H9 (cell line): ENCODE measurements at regions not wholly inside any gene's neighbourhood (a gene's known extent, or its start where the extent isn't known, plus 50 kb on each side); places are given as distances from the start of the nearest gene placed in this dataset.

Source experiments
- DNase-seq: peaks from one replicate; pipeline ENCODE4 v3.0.0-alpha.2; 2017
- H2AFZ ChIP-seq: one replicate; pipeline ENCODE4 v1.6.1; 2013; ENCODE audit warnings: mild to moderate bottlenecking, low read length, control low read depth, moderate library complexity
- H2AK5ac ChIP-seq: 2 replicates; pipeline ENCODE4 v1.6.1; 2013; ENCODE audit warnings: low read length, control low read depth, mixed read lengths; ENCODE audit not compliant: insufficient read length
- H2BK120ac ChIP-seq: one replicate; pipeline ENCODE4 v1.6.1; 2013; ENCODE audit warnings: low read depth, mild to moderate bottlenecking, low read length, control low read depth, inconsistent platforms; ENCODE audit not compliant: poor library complexity, severe bottlenecking
- H2BK12ac ChIP-seq: 2 replicates; pipeline ENCODE4 v1.6.1; 2013; ENCODE audit warnings: low read length, control low read depth, mixed read lengths, low read depth; ENCODE audit not compliant: insufficient read length
- H2BK15ac ChIP-seq: 2 replicates; pipeline ENCODE4 v1.6.1; 2013; ENCODE audit warnings: low read depth, low read length, control low read depth
- H2BK20ac ChIP-seq: one replicate; pipeline ENCODE4 v1.6.1; 2013; ENCODE audit warnings: low read depth, mild to moderate bottlenecking, low read length, control low read depth, inconsistent platforms; ENCODE audit not compliant: poor library complexity, severe bottlenecking
- H2BK5ac ChIP-seq: 2 replicates; pipeline ENCODE4 v1.6.1; 2013; ENCODE audit warnings: low read length, control low read depth, mixed read lengths; ENCODE audit not compliant: insufficient read length
- H3K14ac ChIP-seq: 2 replicates; pipeline ENCODE4 v1.6.1; 2013; ENCODE audit warnings: low read length, control low read depth; ENCODE audit not compliant: insufficient read depth
- H3K18ac ChIP-seq: 2 replicates; pipeline ENCODE4 v1.6.1; 2013; ENCODE audit warnings: low read depth, mild to moderate bottlenecking, mixed read lengths, low read length, control low read depth; ENCODE audit not compliant: insufficient read length
- H3K23ac ChIP-seq: 2 replicates; pipeline ENCODE4 v1.6.1; 2013; ENCODE audit warnings: low read length, control low read depth, mixed read lengths, low read depth; ENCODE audit not compliant: insufficient read length
- H3K23me2 ChIP-seq: 2 replicates; pipeline ENCODE4 v1.6.1; 2013; ENCODE audit warnings: low read depth, mild to moderate bottlenecking, mixed read lengths, low read length, control low read depth; ENCODE audit not compliant: insufficient read length, poor library complexity, severe bottlenecking
- H3K27ac ChIP-seq: 2 replicates; pipeline ENCODE4 v1.5.1; 2013; ENCODE audit warnings: low read length, control low read depth, mixed read lengths, low read depth; ENCODE audit not compliant: insufficient read length
- H3K27me3 ChIP-seq: 2 replicates; pipeline ENCODE4 v1.6.1; 2013; ENCODE audit warnings: low read length, control low read depth, inconsistent platforms; ENCODE audit not compliant: insufficient read depth
- H3K4ac ChIP-seq: 2 replicates; pipeline ENCODE4 v1.6.1; 2013; ENCODE audit warnings: low read depth, mild to moderate bottlenecking, control low read depth, inconsistent platforms, low read length, moderate library complexity
- H3K4me1 ChIP-seq: 2 replicates; pipeline ENCODE4 v1.6.1; 2013; ENCODE audit warnings: low read length, control low read depth, inconsistent platforms; ENCODE audit not compliant: insufficient read depth
- H3K4me2 ChIP-seq: 2 replicates; pipeline ENCODE4 v1.6.1; 2013; ENCODE audit warnings: low read length, control low read depth, mixed read lengths; ENCODE audit not compliant: insufficient read length, insufficient read depth
- H3K56ac ChIP-seq: 2 replicates; pipeline ENCODE4 v1.6.1; 2013; ENCODE audit warnings: low read depth, mild to moderate bottlenecking, mixed read lengths, low read length, control low read depth; ENCODE audit not compliant: insufficient read length
- H3K79me1 ChIP-seq: 2 replicates; pipeline ENCODE4 v1.6.1; 2013; ENCODE audit warnings: low read depth, mild to moderate bottlenecking, moderate library complexity, low read length, control low read depth, inconsistent platforms; ENCODE audit not compliant: insufficient read depth, poor library complexity, severe bottlenecking
- H3K79me2 ChIP-seq: 2 replicates; pipeline ENCODE4 v1.6.1; 2013; ENCODE audit warnings: low read length, control low read depth, inconsistent platforms; ENCODE audit not compliant: insufficient read depth
- H3K9ac ChIP-seq: 2 replicates; pipeline ENCODE4 v1.6.1; 2013; ENCODE audit warnings: low read length, control low read depth, mixed read lengths; ENCODE audit not compliant: insufficient read length; ENCODE audit errors: extremely low read depth
- H3K9me3 ChIP-seq: one replicate; pipeline ENCODE4 v1.6.1; 2013; ENCODE audit warnings: low read depth, low read length, inconsistent platforms; ENCODE audit not compliant: control insufficient read depth
- H3T11ph ChIP-seq: one replicate; pipeline ENCODE4 v1.6.1; 2013; ENCODE audit warnings: mild to moderate bottlenecking, low read length, control low read depth, inconsistent platforms
- H4K20me1 ChIP-seq: one replicate; pipeline ENCODE4 v1.6.1; 2013; ENCODE audit not compliant: control insufficient read depth, insufficient read length, insufficient read depth
- H4K5ac ChIP-seq: 2 replicates; pipeline ENCODE4 v1.6.1; 2013; ENCODE audit warnings: low read depth, mild to moderate bottlenecking, mixed read lengths, low read length, control low read depth; ENCODE audit not compliant: insufficient read length
- H4K8ac ChIP-seq: replicated peaks from 2 replicates; pipeline ENCODE4 v1.6.1; 2013; ENCODE audit warnings: low read length, control low read depth, mixed read lengths, low read depth; ENCODE audit not compliant: insufficient read length
- H4K91ac ChIP-seq: 2 replicates; pipeline ENCODE4 v1.6.1; 2013; ENCODE audit warnings: low read depth, mild to moderate bottlenecking, moderate library complexity, mixed read lengths, low read length, control low read depth; ENCODE audit not compliant: insufficient read length
- H3K27ac Mint-ChIP-seq, 3 experiments: 2 replicates in 2 of 3; 3 replicates in 1 of 3; pipeline ENCODE4 v1.8.0; 2020 to 2021; ENCODE audit warnings: mixed read lengths in 3 of 3, mild to moderate bottlenecking in 1 of 3, moderate library complexity in 1 of 3
- H3K27me3 Mint-ChIP-seq: 2 replicates; pipeline ENCODE4 v1.8.0; 2021; ENCODE audit warnings: low read depth, mild to moderate bottlenecking, moderate library complexity, mixed read lengths
- H3K36me3 Mint-ChIP-seq, 3 experiments: 2 replicates in 2 of 3; 3 replicates in 1 of 3; pipeline ENCODE4 v1.8.0; 2020 to 2021; ENCODE audit warnings: low read depth in 3 of 3, mixed read lengths in 3 of 3; ENCODE audit not compliant: insufficient read depth in 1 of 3
- H3K4me1 Mint-ChIP-seq, 2 experiments: 2 replicates each; pipeline ENCODE4 v1.8.0; 2020; ENCODE audit warnings: mixed read lengths in 2 of 2
- H3K4me3 Mint-ChIP-seq, 2 experiments: 2 replicates in 1 of 2; 3 replicates in 1 of 2; pipeline ENCODE4 v1.8.0; 2020 to 2021; ENCODE audit warnings: mild to moderate bottlenecking in 2 of 2, mixed read lengths in 2 of 2, moderate library complexity in 1 of 2
- H3K9me3 Mint-ChIP-seq, 2 experiments: 2 replicates in 1 of 2; 3 replicates in 1 of 2; pipeline ENCODE4 v1.8.0; 2020; ENCODE audit warnings: mild to moderate bottlenecking in 2 of 2, mixed read lengths in 2 of 2, moderate library complexity in 1 of 2
- CTCF ChIP-seq: fragments of 200-600 bp; sonication (generic); conservative IDR thresholded peaks from 3 replicates; pipeline ENCODE4 v1.8.0; 2021; ENCODE audit warnings: antibody characterized with exemption, mild to moderate bottlenecking
- WGBS: extraction: QIAGEN DNeasy Blood & Tissue Kit; methylation state at CpG from one replicate; pipeline ENCODE4 v1.1.7; 2013; ENCODE audit warnings: missing lambda C conversion rate, low lambda C conversion rate, mixed read lengths; ENCODE audit not compliant: insufficient read length; ENCODE audit errors: extremely low coverage; 5-methylcytosine and 5-hydroxymethylcytosine counted together

GRCh38 chr2:39511219-39511604, 74.1 kb upstream of the MAP4K3 start:
- H3K9ac ChIP-seq: no peak overlapping the region
- H4K91ac ChIP-seq: no peak overlapping the region
- no peak overlapping the region for H2BK12ac ChIP-seq
- no peaks in the 10 kb centered on the region for H3K79me2 ChIP-seq
- H3K4me2 ChIP-seq: no peak overlapping the region
- no peak overlapping the region for H4K8ac ChIP-seq
- no peaks in the 10 kb centered on the region for H3K27me3 ChIP-seq
- H3K18ac ChIP-seq: no peak overlapping the region
- DNase-seq: no peak
- H3K23ac ChIP-seq: no peak overlapping the region
- H3K4me1 ChIP-seq: peaks cover 11% of the 10 kb centered on the region
- no CpG with 5 or more reads among the region's 4 CpGs for WGBS
- H3K9me3 ChIP-seq: no peaks in the 10 kb centered on the region
- Mint-ChIP-seq H3K4me1 (peaks cover 38 to 42% of the 10 kb centered on the region in 2 experiments), H3K36me3 (peaks cover 0 to 7% (median 0%) of the 10 kb centered on the region in 3 experiments; a peak in 1 of 7 replicates), H3K9me3 (no peaks in the 10 kb centered on the region; a peak in 1 of 5 replicates), H3K27me3 (no peaks in the 10 kb centered on the region; the same call in 1 of the 2 replicates), H3K27ac (no peak overlapping the region), H3K4me3 (no peak overlapping the region)
- no peak overlapping the region for H2AFZ ChIP-seq
- H4K5ac ChIP-seq: no peak overlapping the region
- no peak overlapping the region for H3K56ac ChIP-seq
- no peak overlapping the region for H2BK5ac ChIP-seq
- H3K23me2 ChIP-seq: no peaks in the 10 kb centered on the region
- H2BK15ac ChIP-seq: no peak overlapping the region
- H3K27ac ChIP-seq: no peak overlapping the region
- no peaks in the 10 kb centered on the region for H4K20me1 ChIP-seq
- no peak overlapping the region for H3K14ac ChIP-seq
- H2BK20ac ChIP-seq: no peak overlapping the region
- H2BK120ac ChIP-seq: no peak overlapping the region
- H3T11ph ChIP-seq: no peak overlapping the region
- no peak overlapping the region for H3K4ac ChIP-seq
- no peaks in the 10 kb centered on the region for H3K79me1 ChIP-seq
- no peak overlapping the region for H2AK5ac ChIP-seq
- TF ChIP-seq CTCF: no peak
